Stomach (tissue), 4 donors: ENCODE measurements at regions not wholly inside any gene's neighbourhood (a gene's known extent, or its start where the extent isn't known, plus 50 kb on each side); places are given as distances from the start of the nearest gene placed in this dataset.

Experiments
- POLR2A ChIP-seq, 4 donors: fragments of 450-650 bp; IDR thresholded peaks; one replicate each; pipeline ENCODE4 v1.6.1; 2016; ENCODE audit warnings: antibody characterized with exemption in 4 of 4, control low read depth in 2 of 4, mild to moderate bottlenecking in 1 of 4, moderate library complexity in 1 of 4
- TF ChIP-seq, protein P1 (sequence below), 7 experiments: fragments of 450-650 bp in 4 of 7; fragments of 200-600 bp in 3 of 7; sonication (generic) in 3 of 7; IDR thresholded peaks; one replicate each; pipeline ENCODE4 v1.5.1; 2016 to 2019; ENCODE audit warnings: antibody characterized with exemption in 7 of 7, control low read depth in 2 of 7, mild to moderate bottlenecking in 1 of 7

DNA sequence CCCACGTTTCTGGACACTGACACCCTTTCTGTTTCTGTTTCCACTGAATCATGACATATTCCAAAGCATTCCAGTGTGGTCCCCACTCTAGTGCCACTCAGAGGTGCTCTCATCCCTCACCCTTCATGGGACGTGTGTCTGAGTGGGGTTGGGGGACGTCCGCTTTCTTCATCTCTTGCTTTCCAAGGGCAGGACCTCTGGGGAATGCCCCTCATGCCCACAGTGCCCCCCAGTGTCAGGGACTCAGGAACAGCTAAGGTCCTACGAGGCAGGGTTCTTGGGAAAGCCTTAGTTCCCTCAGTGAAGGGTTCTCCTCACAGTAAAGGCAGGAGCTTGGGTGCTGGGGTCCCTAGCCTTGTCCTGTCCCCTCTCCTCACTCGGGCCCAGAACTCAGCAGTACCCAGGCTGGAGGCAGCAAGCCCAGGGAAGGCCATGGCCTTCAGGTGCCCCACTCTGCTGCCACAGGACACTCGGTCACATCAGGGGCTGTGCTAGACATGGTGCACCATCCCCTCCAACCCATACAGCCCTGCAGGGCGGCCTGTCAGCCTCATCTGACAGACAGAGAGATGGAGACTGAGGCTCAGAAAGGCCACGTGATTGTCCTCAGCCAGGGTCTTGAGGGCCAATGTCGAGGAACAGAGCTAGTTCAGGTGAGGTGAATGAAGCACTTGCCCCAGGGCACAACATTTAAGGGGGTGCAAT is 261.0 kb downstream of the TLE3 start:
- TF ChIP-seq, protein P1, sequence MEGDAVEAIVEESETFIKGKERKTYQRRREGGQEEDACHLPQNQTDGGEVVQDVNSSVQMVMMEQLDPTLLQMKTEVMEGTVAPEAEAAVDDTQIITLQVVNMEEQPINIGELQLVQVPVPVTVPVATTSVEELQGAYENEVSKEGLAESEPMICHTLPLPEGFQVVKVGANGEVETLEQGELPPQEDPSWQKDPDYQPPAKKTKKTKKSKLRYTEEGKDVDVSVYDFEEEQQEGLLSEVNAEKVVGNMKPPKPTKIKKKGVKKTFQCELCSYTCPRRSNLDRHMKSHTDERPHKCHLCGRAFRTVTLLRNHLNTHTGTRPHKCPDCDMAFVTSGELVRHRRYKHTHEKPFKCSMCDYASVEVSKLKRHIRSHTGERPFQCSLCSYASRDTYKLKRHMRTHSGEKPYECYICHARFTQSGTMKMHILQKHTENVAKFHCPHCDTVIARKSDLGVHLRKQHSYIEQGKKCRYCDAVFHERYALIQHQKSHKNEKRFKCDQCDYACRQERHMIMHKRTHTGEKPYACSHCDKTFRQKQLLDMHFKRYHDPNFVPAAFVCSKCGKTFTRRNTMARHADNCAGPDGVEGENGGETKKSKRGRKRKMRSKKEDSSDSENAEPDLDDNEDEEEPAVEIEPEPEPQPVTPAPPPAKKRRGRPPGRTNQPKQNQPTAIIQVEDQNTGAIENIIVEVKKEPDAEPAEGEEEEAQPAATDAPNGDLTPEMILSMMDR (IDR thresholded peaks at IDR 0.05): no peak
- no peak for TF ChIP-seq POLR2A (IDR thresholded peaks at IDR 0.05)
